ENCODE measurements at regions not wholly inside any gene's neighbourhood (a gene's known extent, or its start where the extent isn't known, plus 50 kb on each side); places are given as distances from the start of the nearest gene placed in this dataset.

GRCh38 chr3:102295756-102296155, 139.1 kb upstream of the ZPLD1 start:
- H3K27ac ChIP-seq (ENCODE audit: low read depth, low read length): no peak overlapping the region
- POLR2A ChIA-PET: no interaction called here
- CTCF ChIA-PET: no interaction called here

More at GRCh38 chr3:102295756-102296155, 139.1 kb upstream of the ZPLD1 start:
- Histone ChIP-seq H3K4me2 (ENCODE audit: low read length) (no peak overlapping the region), H3K9ac (ENCODE audit: low read length) (no peak overlapping the region), H3K9me3 (ENCODE audit: control insufficient read depth in 1 of 2, insufficient read depth in 1 of 2, low read depth in 1 of 2, low read length in 2 of 2) (no peaks in the 10 kb centered on the region), H4K20me1 (ENCODE audit: insufficient read depth) (no peaks in the 10 kb centered on the region), H3K36me3 (ENCODE audit: control insufficient read depth in 1 of 2, insufficient read depth in 2 of 2, low read length in 2 of 2) (no peaks in the 10 kb centered on the region), H3K4me3 (replicated peaks in 1 of 2; ENCODE audit: low read depth in 1 of 2, low read length in 2 of 2) (no peak overlapping the region), H3K9me2 (ENCODE audit: insufficient read depth) (no peaks in the 10 kb centered on the region), H2AFZ (ENCODE audit: low read depth, low read length, poor library complexity, severe bottlenecking) (peak overlapping the region; percentile 8), H3K4me1 (ENCODE audit: control insufficient read depth in 1 of 2, insufficient read depth in 2 of 2, low read length in 2 of 2) (peaks cover 0 to 19% of the 10 kb centered on the region in 2 experiments; a peak in 2 of 4 replicates), H3K79me2 (ENCODE audit: insufficient read depth, low read length) (no peaks in the 10 kb centered on the region), H3K27me3 (ENCODE audit: insufficient read depth, low read length) (no peaks in the 10 kb centered on the region)
- RAD21 ChIA-PET (ENCODE audit: low non-redundant PET in 1 of 2, low total read pairs in 2 of 2, uncharacterized antibody in 2 of 2, unreplicated experiment in 2 of 2): no interaction called here
- ATAC-seq (no peak), DNase-seq (ENCODE audit: low read depth, low spot score) (no peak)
- no TSS peak for BruUV-seq (replicated peaks)
- intact Hi-C loops (cut with micrococcal nuclease): no loop called here
- TF ChIP-seq POLR2AphosphoS5 (IDR thresholded peaks at IDR 0.05; ENCODE audit: low read depth, low read length) (no peak), EGR1 (IDR thresholded peaks at IDR 0.05; ENCODE audit: low read depth) (no peak), POLR2A (IDR thresholded peaks at IDR 0.05; ENCODE audit: borderline replicate concordance, extremely low read depth, insufficient read depth, insufficient read length) (no peak), JUND (IDR thresholded peaks at IDR 0.05) (no peak), CTCF (IDR thresholded peaks at IDR 0.05 in 2 of 3, conservative IDR thresholded peaks at IDR 0.05 in 1 of 3; ENCODE audit: borderline replicate concordance in 1 of 3, insufficient read depth in 1 of 3, low read depth in 2 of 3, low read length in 2 of 3) (no peak), ELF1 (IDR thresholded peaks at IDR 0.05; ENCODE audit: borderline replicate concordance, low read depth) (no peak), ATF3 (IDR thresholded peaks at IDR 0.05) (no peak), CBX3 (IDR thresholded peaks at IDR 0.05; ENCODE audit: low read depth) (no peak), CEBPB (IDR thresholded peaks at IDR 0.05; ENCODE audit: low read depth) (no peak), MAX (IDR thresholded peaks at IDR 0.05) (no peak), EZH2phosphoT487 (IDR thresholded peaks at IDR 0.05; ENCODE audit: borderline replicate concordance) (no peak), SIN3A (IDR thresholded peaks at IDR 0.05; ENCODE audit: low read depth) (no peak)

All from HCT116 (cell line).